NCI-H748 (cell line): ENCODE measurements at regions not wholly inside any gene's neighbourhood (a gene's known extent, or its start where the extent isn't known, plus 50 kb on each side); places are given as distances from the start of the nearest gene placed in this dataset.

Experiments used
- DNase-seq: peaks from one replicate; lab custom pipeline; 2025; ENCODE audit not compliant: unreplicated experiment; lab: John Stamatoyannopoulos, UW

DNA sequence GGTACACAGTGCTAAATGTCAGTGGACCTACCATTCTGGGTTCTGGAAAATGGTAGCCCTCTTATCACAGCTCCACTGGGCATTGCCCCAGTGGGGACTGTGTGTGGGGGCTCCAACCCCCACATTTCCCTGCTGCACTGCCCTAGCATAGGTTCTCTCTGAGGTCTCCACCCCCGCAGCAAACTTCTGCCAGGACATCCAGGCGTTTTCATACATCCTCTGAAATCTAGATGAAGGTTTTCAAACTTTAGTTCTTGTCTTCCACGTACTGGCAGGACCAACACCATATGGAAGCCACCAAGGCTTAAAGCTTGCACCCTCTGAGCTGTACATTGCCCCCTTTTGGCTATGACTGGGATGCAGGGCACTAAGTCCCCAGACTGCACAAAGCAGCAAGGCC lies 788.2 kb upstream of the ALCAM start:
- peak; percentile 2 for DNase-seq

DNA sequence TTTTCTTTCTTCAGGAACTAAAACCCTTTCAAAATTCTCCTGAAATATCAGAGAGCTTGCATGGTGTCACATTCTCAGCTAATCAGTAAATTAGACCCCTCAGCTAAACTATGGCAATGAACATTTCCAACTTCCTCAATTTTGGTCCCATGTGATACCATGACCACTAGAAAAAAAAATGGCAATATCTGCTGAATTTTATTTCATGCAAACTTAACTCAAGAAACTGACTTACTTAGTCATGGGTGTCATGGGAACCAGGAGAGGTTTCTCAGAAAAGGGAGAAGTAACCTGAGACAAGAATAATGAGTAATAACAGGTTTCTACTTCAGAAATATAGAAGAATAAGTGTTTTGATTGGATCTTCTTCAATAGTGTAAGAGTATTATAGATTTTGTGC lies 784.6 kb upstream of the ALCAM start:
- no peak for DNase-seq

GRCh38 chr3:104584682-104585081 lies 782.0 kb upstream of the ALCAM start:
- no peak for DNase-seq

DNA sequence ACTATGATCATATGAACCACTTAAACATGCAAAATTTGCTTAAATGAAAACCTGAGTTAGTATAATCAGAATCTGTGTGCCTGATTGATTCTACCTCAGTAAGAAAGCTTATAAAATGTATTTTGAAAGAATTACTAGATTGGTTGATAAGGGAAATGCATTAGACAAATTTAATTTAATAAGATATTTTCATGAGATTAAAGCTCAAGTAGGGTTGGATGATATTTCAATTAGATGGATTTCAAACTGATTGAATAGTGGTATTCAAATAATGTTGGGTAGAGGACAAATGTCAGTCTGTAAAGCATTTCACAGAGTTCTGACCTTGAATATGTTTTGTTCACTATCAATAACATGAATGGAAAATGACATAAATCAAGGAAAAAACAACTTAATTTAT lies 780.4 kb upstream of the ALCAM start:
- DNase-seq: no peak

GRCh38 chr3:104588442-104588841 lies 778.3 kb upstream of the ALCAM start:
- DNase-seq: no peak

GRCh38 chr3:104591776-104592175 lies 774.9 kb upstream of the ALCAM start:
- DNase-seq: no peak

- no peak for DNase-seq
Observed at GRCh38 chr3:104594491-104594890, 772.2 kb upstream of the ALCAM start.

DNA sequence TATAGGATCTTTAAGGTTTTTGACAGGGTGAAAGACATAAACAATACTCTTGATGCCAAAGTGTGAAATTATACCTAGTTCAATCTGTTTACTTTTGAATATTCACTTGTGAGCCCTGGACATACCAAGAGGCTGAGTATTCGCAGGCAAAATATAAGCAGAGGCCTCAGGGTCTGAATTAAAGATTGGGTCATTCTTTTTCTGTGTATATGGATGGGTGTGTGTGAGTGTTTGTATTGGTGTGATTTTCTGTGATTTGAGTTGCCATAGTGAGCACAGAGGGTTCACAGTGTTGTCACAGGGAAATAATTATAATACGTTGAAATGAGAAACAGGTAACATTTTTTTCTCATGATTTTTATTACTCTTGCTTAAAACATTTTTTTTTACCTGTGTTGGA lies 770.7 kb upstream of the ALCAM start:
- peak; percentile 63 for DNase-seq

GRCh38 chr3:104596551-104596950 lies 770.2 kb upstream of the ALCAM start:
- peak; percentile 89 for DNase-seq

DNA sequence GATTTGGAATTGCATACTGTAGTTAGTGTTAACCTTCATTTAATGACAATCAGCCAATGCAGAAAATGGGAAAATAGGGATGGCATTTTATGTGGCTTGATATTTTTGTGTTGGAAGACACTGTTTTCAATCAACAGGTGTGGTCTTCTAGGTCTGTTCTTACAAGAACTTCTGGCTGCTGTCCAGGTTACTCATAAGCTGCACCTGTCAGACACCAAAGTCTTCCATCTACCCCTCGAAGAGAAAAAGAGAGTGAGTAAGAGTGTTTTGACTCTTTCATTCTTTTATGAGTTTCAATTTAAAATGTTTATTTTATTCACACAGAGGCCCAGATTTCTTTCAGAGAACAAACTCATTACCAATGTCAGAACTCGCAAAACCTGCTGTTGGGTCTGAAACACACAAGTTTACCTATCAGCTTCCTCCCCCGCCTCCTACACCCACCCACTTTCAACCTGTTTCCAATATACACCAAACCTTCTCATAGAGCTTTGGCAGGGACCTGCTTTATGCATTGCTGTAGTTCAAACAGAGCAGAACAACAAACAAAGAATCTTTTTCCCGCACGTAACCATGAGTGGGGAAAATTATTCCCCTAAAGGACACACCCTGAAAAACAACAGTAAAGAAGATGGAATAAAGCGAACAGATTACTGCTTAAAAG lies 767.7 kb upstream of the ALCAM start:
- DNase-seq: peak; percentile 98

DNA sequence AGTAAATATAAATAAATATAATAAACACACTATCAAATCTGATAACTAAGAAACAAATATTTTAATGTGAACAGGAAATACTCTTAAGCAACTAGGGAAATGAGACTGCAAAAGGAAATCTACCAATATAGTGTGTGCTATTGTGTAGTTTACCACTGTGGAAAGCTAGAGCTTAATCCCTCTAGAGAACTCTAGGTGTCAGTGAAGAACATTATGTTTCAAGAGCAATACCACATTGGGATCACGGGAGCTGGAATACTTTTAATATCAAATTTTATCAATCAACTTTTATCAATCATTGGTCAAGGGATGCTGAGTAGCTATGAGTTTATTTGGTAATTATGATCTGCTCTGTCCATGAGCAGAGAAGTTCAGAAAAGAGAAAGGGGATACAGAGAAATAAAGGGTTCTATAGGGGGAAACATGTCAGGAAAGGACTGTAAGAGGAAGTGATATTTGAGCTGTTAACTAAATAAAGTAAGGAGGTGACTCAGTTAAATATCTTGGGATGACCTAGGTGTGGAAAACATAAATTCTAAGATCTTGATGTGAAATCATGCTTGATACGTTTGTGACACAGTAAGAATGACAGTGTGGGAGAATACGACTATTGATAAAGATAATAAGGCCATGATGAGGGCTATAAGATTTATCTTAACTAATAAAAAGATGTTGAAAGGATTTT lies 762.2 kb upstream of the ALCAM start:
- DNase-seq: peak; percentile 43

GRCh38 chr3:104606812-104607211 lies 759.9 kb upstream of the ALCAM start:
- no peak for DNase-seq

DNA sequence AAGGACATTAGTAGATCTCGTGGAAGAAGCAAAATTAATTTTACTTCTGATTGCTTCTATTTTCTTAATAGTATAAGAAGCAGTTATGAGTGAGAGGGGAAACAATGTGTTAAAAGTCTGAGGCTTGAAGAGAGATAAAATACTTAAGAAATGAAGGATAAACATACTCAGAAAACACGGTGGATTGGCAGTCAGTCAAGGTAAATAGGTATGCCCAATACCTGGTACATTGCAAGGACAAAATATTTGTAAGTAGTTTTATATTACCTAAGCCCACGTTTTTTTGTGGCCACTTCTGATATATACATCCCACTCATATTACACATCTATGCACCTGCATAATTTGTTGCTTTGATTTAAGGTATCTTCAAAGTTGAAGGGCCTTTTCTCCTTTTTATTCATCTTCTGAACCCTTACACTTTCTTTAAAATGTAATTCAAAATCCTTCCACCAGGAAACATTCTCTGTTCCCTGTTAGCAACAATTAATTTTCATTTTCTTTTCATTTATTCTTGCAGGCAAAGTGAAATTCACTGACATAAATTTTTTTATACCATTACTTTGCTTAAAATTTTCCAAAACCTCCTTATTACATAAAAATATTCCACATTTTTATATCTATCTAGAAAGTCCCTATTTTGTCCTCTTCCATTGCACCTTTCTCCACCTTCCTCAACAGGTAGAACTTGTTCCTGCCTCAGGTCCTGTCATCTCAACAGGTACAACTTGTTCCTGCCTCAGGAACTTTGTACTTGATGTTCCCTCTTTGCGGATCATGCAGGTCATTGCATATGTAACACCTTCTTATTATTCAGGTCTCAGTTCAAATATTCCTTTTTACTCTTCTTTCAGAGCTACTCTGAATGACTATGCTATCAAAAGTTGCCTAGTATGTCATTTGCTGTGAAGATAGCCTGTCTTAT lies 755.7 kb upstream of the ALCAM start:
- DNase-seq: no peak

GRCh38 chr3:104612218-104612617 lies 754.5 kb upstream of the ALCAM start:
- DNase-seq: peak; percentile 15

DNA sequence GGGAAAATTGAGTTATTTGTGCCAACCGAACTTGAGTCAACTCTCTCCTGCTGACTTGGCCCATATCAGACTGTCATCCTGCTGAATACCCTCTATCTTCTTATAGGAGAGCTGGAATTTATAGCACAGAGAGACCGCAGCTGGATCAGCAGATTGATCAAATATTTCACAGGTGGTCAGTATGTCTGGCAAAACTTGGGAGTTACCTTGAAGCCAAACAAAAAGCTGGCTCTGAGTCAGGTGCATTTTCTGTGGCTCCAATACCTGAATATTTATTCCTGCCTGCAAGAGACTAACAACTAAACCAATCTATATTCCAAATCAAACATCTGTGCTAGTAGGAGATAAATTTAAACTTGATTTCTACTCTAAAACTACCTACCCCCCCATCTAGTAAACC lies 752.1 kb upstream of the ALCAM start:
- DNase-seq: peak; percentile 71

DNA sequence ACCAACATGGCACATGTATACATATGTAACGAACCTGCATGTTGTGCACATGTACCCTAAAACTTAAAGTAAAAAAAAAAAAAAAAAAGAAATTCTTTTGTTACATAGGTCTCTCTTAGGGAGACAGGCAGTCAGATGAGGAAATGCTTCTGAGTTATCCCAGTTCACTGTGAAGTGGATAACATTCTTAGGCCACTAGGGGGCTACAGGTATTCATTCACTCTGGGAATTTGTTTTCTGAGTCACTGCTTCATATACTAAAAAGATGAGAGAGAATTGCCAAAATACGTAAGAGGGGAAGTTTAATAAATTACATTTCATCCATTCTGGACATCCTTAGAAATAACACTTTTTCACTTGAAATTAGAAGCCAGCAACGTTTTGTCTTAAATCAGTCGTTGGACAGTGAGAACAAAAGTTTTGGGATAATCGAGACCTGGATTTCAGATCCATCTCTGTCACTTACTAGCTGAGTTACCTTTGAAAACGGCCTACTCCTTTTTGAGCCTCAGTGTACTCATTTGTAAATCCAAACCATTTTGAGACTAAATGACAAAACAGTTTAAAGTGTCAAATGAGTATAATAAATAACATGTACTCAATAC lies 738.4 kb upstream of the ALCAM start:
- peak; percentile 48 for DNase-seq

- no peak for DNase-seq
Observed at GRCh38 chr3:104629038-104629437, 737.7 kb upstream of the ALCAM start.

DNA sequence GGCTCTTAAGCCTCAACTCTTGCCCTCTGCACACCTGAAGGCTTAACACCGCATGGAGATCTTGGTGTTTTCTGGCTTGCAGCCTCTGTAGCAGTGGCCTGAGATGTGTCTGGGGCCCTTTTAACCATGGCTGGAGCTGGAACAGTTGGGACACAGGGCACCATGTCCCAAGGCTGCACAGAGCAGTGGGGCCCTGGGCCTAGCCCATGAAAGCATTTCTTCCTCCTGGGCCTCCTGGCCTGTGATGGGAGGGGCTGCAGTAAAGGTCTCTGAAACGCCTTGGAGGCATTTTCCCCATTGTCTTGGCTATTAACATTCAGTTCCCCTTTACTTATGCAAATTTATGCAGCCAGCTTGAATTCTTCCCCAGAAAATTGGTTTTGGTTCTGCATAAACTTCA lies 735.5 kb upstream of the ALCAM start:
- DNase-seq: no peak

DNA sequence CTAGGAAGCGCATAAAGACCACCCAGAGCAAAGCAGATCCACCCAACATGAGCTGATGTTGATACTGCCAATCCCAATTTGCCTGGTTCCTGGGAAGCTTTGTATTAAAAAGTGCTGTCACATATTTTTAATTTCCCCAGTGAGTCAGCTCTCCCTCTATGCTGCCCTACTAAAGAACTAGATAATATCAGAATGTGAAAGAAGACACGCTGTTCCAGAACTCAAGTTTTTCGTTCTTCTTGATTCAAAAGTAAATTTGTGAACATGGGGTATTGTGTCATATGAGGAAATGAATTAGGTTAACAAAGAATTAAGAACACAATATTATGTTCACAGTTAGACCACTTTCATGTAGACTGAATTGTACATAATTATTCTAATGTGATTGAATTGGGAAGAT lies 734.2 kb upstream of the ALCAM start:
- no peak for DNase-seq

GRCh38 chr3:104632947-104633346 lies 733.8 kb upstream of the ALCAM start:
- DNase-seq: no peak

DNA sequence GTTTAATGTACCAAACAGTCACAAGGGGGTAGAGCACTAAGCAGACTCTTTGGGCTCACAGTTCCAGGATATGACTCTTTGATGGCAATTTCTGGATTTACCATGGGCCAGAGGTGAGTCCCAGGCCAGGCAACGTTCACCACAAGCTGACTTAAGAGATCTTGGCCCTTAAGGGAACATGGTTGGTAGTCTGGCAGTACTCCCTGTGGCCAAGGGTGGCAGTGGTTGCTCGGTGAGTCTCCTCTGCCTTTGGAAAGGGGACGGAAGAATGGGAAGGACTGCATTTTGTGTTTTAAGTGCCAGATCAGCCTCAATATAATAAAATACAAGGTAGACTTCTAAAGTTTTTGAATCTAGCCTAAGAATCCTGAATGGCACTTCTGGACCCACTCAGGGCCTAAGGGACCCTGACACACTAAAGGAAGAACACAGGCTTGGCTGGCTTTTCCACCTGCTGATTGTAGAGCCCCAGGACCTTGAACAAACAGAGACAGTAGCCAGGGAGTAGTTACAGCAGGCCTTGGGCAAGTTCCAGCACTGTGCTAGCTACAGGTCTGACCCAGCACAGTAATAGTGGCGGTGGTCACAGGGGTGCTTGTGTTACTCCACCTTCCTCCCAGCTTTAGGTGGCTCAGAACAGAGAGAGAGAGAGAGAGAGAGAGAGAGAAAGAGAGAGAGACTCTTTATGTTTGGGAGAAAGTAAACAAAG lies 730.7 kb upstream of the ALCAM start:
- no peak for DNase-seq
